Inferior parietal cortex (tissue), 1 donor: ENCODE measurements at regions not wholly inside any gene's neighbourhood (a gene's known extent, or its start where the extent isn't known, plus 50 kb on each side); places are given as distances from the start of the nearest gene placed in this dataset.
"Not testable (repeated sequence)": the region's sequence is repeated elsewhere in the genome, so short reads cannot be mapped to it uniquely, and the experiment has no call there.

Experiments used
- DNase-seq: peaks from one replicate; pipeline ENCODE4 v3.0.0-alpha.2; 2016; ENCODE audit errors: extremely low spot score

GRCh38 chr2:209300766-209301165 lies 123.1 kb upstream of the MAP2 start:
- DNase-seq = not testable (repeated sequence)

DNA sequence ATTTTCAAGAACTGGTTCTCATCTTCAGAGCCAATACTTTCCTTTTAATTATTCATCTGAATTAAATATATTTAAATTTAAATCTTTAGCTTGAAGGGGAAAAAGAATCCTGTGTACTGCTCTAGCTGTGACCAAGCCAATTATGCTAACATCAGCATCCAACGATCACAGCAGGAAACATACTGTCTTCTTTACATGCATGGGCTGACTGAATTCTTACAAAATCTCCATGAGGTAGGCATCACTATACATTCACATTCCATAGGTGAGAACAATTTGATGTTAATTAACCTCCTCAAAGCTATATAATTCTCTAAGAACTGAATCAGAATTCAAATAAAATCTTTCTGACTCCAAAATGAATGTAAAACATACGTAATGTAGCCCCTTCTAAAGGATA lies 118.8 kb upstream of the MAP2 start:
- DNase-seq = no peak

GRCh38 chr2:209305746-209306196 lies 118.1 kb upstream of the MAP2 start:
- DNase-seq = no peak

GRCh38 chr2:209307161-209308001 lies 116.5 kb upstream of the MAP2 start:
- no peak for DNase-seq

GRCh38 chr2:209308415-209308814 lies 115.4 kb upstream of the MAP2 start:
- no peak for DNase-seq

DNA sequence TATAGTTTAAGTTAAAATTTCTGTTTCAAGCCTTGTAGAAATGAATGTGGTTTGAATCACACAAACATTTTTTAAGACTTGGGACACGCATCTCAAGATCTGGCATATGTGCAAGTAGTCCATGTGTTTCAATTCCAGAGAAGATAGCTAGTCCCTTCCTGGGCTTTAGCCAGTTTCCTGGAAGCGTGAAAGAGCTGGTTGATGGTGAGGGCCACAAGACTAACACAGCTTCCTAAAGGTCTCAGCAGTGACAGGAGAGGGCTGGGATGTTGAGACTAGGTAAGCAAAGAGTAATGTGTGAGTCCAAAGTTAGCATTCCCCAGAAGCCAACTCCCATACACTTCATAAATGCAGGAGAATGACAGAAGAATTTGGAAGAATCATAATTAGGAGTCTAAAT lies 111.9 kb upstream of the MAP2 start:
- DNase-seq = no peak

DNA sequence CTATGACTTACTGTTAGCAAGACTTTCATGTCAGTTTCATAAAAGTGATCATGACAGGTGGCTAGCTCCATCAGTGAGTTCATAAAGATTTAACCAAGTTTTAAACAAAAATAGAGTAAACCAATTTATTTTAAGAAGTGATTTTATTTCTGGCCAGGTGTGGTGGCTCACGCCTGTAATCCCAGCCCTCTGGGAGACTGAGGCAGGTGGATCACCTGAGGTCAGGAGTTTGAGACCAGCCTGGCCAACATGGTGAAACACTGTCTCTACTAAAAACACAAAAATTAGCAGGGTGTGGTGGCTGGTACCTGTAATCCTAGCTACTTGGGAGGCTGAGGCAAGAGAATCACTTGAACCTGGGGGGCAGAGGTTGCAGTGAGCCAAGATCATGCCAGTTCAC lies 111.4 kb upstream of the MAP2 start:
- DNase-seq = not testable (repeated sequence)

GRCh38 chr2:209314653-209315052 lies 109.2 kb upstream of the MAP2 start:
- no peak for DNase-seq

DNA sequence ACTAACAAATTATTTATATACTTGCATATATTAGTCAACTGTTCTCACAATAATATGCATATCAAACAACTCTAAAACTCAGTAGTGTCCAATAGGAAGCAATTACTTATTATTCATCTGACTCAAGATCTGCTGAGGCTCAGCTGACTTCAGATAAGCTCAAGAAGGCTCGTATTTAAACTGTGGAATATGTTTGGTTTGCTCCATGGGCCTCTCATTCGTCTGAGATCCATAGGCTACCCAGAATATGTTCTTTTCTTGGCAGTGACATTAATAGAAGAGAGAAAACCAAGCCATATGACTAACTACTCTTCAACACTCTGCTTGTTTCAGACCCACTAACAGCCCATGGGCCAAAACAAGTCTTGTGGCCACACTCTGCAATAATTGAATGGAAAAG lies 107.7 kb upstream of the MAP2 start:
- no peak for DNase-seq

- no peak for DNase-seq
These were observed 102.8 kb upstream of the MAP2 start for GRCh38 chr2:209321076-209321475.

DNA sequence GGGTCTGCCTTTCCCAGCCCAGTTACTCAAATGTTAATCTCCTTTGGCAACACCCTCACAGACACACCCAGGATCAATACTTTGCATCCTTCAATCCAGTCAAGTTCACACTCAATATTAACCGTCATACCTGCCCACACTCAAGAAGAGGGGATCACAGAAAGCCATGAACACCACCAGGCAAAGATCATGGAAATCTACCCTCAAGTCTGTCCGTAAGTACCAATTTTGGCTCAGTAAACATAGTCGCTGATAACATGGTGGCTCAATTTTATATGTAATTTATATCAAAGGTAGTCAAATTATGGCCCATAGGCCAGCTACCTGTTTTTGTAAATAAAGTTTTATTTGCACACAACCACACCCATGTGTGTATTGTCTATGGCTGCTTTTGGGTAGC lies 102.3 kb upstream of the MAP2 start:
- DNase-seq = no peak

- DNase-seq = no peak
These were observed 101.8 kb upstream of the MAP2 start for GRCh38 chr2:209322041-209322440.

DNA sequence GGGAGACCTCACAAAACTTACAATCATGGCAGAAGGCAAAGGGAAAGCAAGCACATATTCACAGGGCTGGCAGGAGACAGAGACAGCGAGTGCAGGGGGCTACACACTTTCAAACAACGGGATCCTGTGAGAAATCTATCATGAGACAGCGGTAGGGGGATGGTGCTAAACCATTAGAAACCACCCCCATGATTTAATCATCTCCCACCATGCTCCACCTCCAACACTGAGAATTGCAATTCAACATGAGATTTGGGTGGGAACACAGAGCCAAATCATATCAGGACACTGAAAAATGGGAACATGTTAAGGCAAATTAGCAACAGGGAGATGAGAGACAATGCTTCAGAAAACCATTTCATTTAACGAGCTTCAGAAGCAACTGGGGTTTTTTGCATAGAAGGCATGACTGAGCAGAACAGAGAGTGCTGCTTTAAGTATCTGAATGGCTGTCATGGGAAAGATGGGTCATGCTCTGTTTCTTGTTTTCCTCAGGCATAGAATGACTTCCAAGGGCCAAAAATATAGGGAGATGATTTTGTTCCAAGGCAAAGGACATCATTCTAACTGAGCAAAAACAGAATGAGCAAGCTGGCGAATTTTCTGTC lies 100.8 kb upstream of the MAP2 start:
- no peak for DNase-seq

DNA sequence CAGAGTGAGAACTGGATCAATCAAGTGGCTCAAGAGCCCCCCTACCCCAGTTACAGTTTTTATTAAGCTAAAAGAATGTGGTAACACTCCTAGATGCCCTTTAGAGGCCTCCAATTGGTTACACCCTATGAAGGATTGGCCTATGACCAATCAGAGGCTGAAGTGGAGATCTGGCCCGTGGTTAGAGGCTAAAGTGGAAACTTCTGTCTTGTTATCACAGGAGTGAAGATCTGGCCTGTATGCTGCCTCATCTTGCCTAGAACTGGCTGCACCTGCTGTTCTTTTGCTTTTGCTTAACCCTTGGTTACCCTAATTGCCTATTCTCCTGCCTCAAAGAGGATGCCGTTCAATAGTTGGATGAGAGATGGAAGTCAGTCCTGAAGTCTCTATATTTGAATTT lies 100.1 kb upstream of the MAP2 start:
- DNase-seq = no peak

DNA sequence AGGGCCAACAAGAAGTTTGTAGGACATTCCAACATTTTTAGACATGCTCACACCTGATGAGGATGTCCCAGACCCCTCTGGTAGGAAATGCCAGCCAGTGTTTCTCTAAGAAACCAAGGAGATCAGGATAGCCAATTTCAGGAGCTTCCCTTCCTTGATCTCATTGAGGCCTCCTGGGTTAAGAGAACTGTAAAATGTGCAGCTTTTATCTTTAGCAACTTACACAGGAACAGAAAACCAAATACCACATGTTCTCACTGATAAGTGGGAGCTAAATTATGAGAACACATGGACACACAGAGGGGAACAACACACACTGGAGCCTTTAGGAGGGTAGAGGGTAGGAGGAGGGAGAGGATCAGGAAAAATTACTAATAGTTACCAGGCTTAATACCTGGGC lies 99.6 kb upstream of the MAP2 start:
- no peak for DNase-seq

GRCh38 chr2:209331291-209331844 lies 92.5 kb upstream of the MAP2 start:
- DNase-seq = peak; percentile 40

DNA sequence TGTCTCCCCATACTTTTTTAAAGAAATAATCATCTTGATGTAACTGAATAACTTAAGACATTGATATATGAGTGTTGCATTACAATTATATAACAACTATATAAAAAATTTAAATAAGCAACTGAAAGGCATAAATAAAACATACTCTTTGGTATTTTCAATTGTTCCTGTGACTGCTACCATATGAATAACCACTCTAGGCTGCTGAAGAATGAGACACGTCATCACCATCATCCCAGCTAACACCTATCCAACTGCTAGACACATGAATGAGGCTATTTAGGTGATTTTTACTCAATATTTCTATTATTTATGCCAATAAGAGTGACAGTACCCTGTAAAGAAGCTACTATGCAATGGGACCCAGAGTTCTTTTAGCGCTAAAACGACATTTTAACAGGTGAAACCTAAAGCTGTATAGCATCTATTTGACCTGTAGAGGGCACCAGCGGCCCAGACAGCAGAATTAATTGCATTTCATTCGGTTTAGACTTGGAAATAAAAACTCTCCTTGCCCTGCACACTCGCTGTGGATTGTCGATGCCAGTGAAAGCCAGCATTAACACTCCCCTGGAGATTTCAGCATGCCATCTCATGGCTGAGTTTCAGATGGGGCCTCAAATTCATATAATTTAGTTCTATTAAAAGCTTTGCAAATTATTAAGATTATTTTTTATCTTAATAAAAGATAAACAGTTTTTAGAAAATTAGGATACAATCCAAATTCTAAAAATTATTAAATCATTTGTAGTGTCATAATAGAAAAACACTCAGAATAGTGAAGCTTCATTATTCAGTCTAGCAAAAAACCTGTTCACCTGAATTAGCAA lies 89.4 kb upstream of the MAP2 start:
- DNase-seq = peak; percentile 87

- no peak for DNase-seq
These were observed 83.3 kb upstream of the MAP2 start for GRCh38 chr2:209340522-209340921.

DNA sequence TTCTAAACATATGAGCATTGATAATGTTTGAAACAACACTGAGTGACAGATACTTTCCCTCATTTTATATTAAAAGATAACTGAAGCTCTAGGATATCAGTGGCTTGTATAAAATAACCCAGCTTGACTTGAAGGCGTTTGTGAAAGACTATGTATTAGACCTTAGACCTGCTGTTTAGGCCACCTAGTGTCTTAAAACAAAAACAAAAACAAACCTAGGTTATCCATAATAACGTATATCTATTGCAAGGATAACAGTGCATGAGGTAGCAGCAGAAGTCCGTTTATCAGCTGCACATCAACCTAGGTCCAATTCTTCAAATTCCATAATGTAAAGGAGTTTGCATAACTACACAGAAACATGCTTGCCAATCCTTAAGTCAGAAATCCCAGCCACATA lies 79.5 kb upstream of the MAP2 start:
- no peak for DNase-seq

- no peak for DNase-seq
These were observed 75.4 kb upstream of the MAP2 start for GRCh38 chr2:209348433-209348832.

GRCh38 chr2:209351636-209352035 lies 72.2 kb upstream of the MAP2 start:
- DNase-seq = no peak

DNA sequence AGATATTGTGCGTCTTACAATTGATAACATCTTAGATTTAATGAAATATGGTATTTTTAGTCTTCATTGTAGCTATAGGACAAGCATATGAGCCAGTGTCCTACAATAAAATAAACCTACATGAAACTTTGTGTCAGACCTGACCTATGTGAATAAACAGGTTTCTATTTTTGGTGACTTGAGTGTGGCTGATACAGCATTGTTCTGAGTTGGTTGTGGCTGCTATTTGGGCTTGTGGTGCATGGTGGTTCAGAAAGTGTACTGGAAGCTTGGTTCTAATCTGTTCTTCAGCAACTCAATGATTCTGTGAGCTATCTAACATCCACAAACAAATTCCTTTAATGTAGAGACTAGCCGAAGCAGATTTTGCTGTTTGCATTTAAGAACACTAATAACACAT lies 64.9 kb upstream of the MAP2 start:
- no peak for DNase-seq
